ENCODE measurements at regions not wholly inside any gene's neighbourhood (a gene's known extent, or its start where the extent isn't known, plus 50 kb on each side); places are given as distances from the start of the nearest gene placed in this dataset.

DNA sequence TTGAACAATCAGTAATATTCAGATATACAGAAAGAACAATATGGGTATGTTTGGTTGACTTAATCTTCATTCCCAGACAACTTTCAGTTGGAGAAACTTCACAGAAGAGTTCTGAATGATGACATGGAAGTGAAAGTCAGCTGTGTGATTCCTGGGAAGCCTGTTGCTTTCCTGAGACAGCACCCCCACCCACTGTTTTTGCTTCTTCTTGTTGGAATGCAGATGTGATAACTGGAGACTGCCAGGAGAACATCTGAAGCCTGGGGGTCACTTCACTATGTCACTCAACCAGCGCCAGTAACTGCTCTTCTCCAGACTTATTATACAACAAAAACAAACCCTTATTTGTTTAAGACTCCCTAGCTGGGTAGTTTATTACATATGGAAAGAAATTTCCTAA, 599.4 kb downstream of the ZIC1 start:
- TF ChIP-seq, protein P1, sequence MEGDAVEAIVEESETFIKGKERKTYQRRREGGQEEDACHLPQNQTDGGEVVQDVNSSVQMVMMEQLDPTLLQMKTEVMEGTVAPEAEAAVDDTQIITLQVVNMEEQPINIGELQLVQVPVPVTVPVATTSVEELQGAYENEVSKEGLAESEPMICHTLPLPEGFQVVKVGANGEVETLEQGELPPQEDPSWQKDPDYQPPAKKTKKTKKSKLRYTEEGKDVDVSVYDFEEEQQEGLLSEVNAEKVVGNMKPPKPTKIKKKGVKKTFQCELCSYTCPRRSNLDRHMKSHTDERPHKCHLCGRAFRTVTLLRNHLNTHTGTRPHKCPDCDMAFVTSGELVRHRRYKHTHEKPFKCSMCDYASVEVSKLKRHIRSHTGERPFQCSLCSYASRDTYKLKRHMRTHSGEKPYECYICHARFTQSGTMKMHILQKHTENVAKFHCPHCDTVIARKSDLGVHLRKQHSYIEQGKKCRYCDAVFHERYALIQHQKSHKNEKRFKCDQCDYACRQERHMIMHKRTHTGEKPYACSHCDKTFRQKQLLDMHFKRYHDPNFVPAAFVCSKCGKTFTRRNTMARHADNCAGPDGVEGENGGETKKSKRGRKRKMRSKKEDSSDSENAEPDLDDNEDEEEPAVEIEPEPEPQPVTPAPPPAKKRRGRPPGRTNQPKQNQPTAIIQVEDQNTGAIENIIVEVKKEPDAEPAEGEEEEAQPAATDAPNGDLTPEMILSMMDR (IDR thresholded peaks at IDR 0.05; ENCODE audit: insufficient read depth, low read depth, low read length): no peak
- no peak for TF ChIP-seq EZH2 (IDR thresholded peaks at IDR 0.05; ENCODE audit: insufficient read depth, low read length)
